ENCODE measurements at regions not wholly inside any gene's neighbourhood (a gene's known extent, or its start where the extent isn't known, plus 50 kb on each side); places are given as distances from the start of the nearest gene placed in this dataset.
"Not testable (repeated sequence)": the region's sequence is repeated elsewhere in the genome, so short reads cannot be mapped to it uniquely, and the experiment has no call there.

DNA sequence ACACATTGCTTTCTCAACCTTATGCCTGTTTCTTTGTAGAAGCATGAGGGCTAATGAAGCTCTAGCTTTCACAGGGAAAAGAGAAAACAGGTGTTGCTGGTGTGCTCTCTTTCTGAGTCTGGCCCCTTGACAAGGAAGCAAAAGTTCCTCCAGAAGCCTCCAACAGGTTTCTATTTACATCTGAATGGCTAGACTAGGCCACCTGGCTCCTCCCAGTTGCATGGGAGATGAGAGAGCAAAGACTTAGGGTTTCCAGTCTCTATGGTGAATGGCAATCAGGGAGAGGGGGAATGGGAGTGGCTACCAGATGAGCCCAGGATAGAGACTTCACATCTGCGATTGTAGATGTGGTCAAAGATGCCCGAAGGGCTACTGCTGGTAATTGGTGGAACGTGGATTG, 138.1 kb upstream of the PLXNC1 start:
- Histone ChIP-seq H3K4me1 (ENCODE audit: control insufficient read depth, low read depth, low read length) (peaks cover 19% of the 10 kb centered on the region), H3K36me3 (ENCODE audit: control insufficient read depth, low read depth, low read length) (no peaks in the 10 kb centered on the region), H3K9ac (ENCODE audit: low read length) (no peak overlapping the region), H3K4me3 (ENCODE audit: low read length) (peak overlapping the region; percentile 25), H3K27ac (ENCODE audit: low read length) (peak overlapping the region; percentile 41), H3K27me3 (ENCODE audit: control insufficient read depth, insufficient read depth, low read length) (no peaks in the 10 kb centered on the region), H3K9me3 (ENCODE audit: control insufficient read depth, low read depth, low read length) (no peaks in the 10 kb centered on the region)

DNA sequence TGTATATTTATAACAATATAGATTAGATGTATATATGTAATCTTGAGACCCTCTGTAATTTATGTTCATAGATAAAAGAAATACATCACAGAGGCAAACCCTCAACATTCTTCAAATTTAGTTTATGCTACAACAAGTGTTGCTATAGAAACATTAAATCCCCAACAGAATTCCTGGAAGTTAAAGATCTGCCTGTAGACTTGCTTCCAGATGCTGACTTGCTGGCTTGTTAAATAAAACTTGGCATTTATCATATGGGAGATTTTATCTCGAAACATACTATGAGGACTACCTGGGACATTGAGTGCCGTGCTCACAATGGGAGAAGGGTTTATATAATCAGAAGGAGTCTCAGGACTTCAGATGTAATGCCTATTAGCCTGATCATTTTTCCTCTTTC, 136.3 kb upstream of the PLXNC1 start:
- no peaks in the 10 kb centered on the region for H3K36me3 ChIP-seq (ENCODE audit: control insufficient read depth, low read depth, low read length)
- H3K4me3 ChIP-seq (ENCODE audit: low read length), result no peak overlapping the region
- no peak overlapping the region for H3K9ac ChIP-seq (ENCODE audit: low read length)
- H3K4me1 ChIP-seq (ENCODE audit: control insufficient read depth, low read depth, low read length), result peaks cover 19% of the 10 kb centered on the region
- peaks cover 8% of the 10 kb centered on the region for H3K9me3 ChIP-seq (ENCODE audit: control insufficient read depth, low read depth, low read length)
- no peak overlapping the region for H3K27ac ChIP-seq (ENCODE audit: low read length)
- H3K27me3 ChIP-seq (ENCODE audit: control insufficient read depth, insufficient read depth, low read length), result no peaks in the 10 kb centered on the region

DNA sequence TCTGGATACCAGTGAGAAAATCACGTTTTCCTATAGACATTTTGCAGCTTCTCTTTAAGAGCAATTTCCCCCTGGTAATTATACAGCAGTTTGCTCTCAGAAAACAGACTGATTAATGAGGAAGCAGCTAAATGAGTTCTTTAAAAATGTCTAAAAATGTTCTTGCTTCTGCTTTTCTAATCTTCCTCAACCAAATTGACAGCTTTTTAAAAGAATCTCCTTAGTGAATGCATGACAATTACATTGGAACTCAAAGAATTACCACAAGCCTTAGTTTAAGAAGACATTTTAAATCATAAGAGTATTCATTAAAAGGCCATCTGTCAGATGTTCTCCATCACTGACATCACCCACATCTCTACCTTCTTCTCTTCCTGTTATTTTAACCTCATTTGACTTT, 135.8 kb upstream of the PLXNC1 start:
- Histone ChIP-seq H3K4me1 (ENCODE audit: control insufficient read depth, low read depth, low read length) (peaks cover 19% of the 10 kb centered on the region), H3K9ac (ENCODE audit: low read length) (no peak overlapping the region), H3K27ac (ENCODE audit: low read length) (no peak overlapping the region), H3K27me3 (ENCODE audit: control insufficient read depth, insufficient read depth, low read length) (no peaks in the 10 kb centered on the region), H3K4me3 (ENCODE audit: low read length) (no peak overlapping the region), H3K9me3 (ENCODE audit: control insufficient read depth, low read depth, low read length) (peaks cover 12% of the 10 kb centered on the region), H3K36me3 (ENCODE audit: control insufficient read depth, low read depth, low read length) (no peaks in the 10 kb centered on the region)

DNA sequence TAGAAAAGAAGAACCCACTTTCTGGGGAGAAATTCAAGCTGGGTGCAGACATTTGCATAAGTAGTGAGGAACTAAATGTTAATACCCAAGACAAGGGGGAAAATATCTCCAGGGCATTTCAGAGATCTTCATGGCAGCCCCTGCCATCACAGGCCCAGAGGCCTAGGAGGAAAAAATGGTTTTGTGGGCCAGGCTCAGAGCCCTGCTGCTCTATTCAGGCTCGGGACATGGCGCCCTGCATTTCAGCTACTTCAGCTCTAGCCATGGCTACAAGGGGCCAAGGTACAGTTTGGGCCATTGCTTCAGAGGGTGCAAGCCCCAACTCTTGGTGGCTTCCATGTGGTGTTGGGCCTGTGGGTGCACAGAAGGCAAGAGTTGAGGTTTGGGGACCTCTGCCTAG, 131.1 kb upstream of the PLXNC1 start:
- not testable (repeated sequence) for H3K4me1 ChIP-seq (ENCODE audit: control insufficient read depth, low read depth, low read length); H3K27me3 ChIP-seq (ENCODE audit: control insufficient read depth, insufficient read depth, low read length); H3K4me3 ChIP-seq (ENCODE audit: low read length); H3K36me3 ChIP-seq (ENCODE audit: control insufficient read depth, low read depth, low read length); H3K9ac ChIP-seq (ENCODE audit: low read length); H3K27ac ChIP-seq (ENCODE audit: low read length)
- H3K9me3 ChIP-seq (ENCODE audit: control insufficient read depth, low read depth, low read length), result peaks cover 13% of the 10 kb centered on the region

DNA sequence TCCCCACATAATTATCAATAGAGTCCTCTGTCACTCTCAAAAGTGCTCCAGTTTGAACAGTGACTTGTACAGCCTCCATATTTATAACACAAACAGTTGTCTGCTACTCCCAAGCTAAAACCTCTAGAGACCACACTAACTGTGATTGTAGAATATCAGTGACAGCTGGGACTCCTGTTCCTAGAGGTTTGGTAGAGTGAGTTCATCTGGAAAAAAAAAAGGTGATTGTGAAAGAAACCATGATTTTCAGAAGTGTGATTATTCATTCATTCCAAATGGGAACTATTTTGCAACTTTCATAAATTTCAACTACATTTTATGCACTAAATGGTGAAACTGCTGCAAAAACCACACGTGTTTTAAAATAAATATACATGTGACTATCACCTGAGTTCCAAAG, 128.0 kb upstream of the PLXNC1 start:
- Histone ChIP-seq H3K9me3 (ENCODE audit: control insufficient read depth, low read depth, low read length) (peaks cover 13% of the 10 kb centered on the region), H3K27me3 (ENCODE audit: control insufficient read depth, insufficient read depth, low read length) (no peaks in the 10 kb centered on the region), H3K36me3 (ENCODE audit: control insufficient read depth, low read depth, low read length) (no peaks in the 10 kb centered on the region), H3K9ac (ENCODE audit: low read length) (no peak overlapping the region), H3K27ac (ENCODE audit: low read length) (no peak overlapping the region), H3K4me3 (ENCODE audit: low read length) (no peak overlapping the region), H3K4me1 (ENCODE audit: control insufficient read depth, low read depth, low read length) (no peaks in the 10 kb centered on the region)

DNA sequence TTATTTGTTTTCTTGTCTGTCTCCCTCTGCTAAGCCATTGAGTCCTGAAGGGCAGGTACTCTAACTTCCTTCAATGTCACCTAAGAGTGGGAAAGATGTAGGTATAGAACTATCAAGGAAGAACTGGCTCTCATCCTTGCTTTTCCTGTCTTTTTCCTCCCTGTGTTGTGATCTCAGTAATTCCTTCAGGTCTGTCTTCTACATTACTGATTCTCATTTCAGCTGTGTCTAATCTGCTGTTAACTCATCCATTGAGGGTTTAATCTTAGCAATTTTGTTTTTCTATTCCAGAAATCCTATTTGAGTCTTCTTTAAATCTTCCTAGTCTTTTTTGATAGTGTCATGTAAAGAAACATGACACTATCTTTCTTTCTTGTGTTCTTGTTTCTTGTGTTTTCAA, 124.5 kb upstream of the PLXNC1 start:
- Histone ChIP-seq H3K27ac (ENCODE audit: low read length) (no peak overlapping the region), H3K4me1 (ENCODE audit: control insufficient read depth, low read depth, low read length) (no peaks in the 10 kb centered on the region), H3K27me3 (ENCODE audit: control insufficient read depth, insufficient read depth, low read length) (no peaks in the 10 kb centered on the region), H3K36me3 (ENCODE audit: control insufficient read depth, low read depth, low read length) (no peaks in the 10 kb centered on the region), H3K4me3 (ENCODE audit: low read length) (no peak overlapping the region), H3K9ac (ENCODE audit: low read length) (no peak overlapping the region), H3K9me3 (ENCODE audit: control insufficient read depth, low read depth, low read length) (no peaks in the 10 kb centered on the region)

DNA sequence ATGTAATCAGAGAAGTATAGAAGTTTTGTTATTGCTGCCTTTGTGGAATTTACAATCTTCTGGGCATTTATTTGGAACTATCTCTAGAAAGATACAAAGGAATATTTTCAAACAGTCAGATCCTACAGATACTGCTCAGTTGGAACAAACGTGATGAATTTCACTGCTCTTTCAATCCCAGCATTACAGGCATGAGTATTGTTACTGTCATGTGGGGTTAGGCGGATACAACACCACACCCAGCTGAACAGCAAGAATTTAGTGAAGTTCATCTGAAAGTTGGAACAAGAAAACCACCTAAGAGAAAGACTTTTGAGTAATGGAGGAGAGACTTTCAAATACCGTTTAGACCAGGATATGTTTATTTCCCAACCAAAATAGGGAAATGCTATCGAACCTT, 123.3 kb upstream of the PLXNC1 start:
- no peaks in the 10 kb centered on the region for H3K9me3 ChIP-seq (ENCODE audit: control insufficient read depth, low read depth, low read length)
- H3K27me3 ChIP-seq (ENCODE audit: control insufficient read depth, insufficient read depth, low read length), result no peaks in the 10 kb centered on the region
- H3K4me1 ChIP-seq (ENCODE audit: control insufficient read depth, low read depth, low read length), result no peaks in the 10 kb centered on the region
- H3K36me3 ChIP-seq (ENCODE audit: control insufficient read depth, low read depth, low read length), result no peaks in the 10 kb centered on the region
- no peak overlapping the region for H3K4me3 ChIP-seq (ENCODE audit: low read length)
- no peak overlapping the region for H3K9ac ChIP-seq (ENCODE audit: low read length)
- no peak overlapping the region for H3K27ac ChIP-seq (ENCODE audit: low read length)

DNA sequence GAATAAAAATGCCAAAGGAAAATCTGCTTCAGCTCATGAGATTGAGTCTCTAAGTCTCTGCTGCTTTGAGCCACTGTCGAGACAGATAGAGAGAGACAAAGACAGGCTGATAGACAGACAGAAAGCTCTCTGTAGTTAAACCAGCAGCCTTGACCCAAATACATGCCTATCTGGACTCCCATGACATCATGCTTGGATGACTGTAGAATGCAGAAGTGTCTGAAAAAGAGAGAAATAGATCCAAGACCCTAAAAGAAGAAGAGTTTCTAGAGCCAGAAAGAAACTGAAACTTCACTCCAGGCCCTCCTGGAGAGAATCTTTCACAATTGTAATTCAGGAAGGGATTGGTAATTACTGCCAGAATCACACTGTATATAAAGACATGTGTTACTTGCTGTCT, 122.6 kb upstream of the PLXNC1 start:
- H3K27ac ChIP-seq (ENCODE audit: low read length), result no peak overlapping the region
- H3K36me3 ChIP-seq (ENCODE audit: control insufficient read depth, low read depth, low read length), result no peaks in the 10 kb centered on the region
- H3K4me3 ChIP-seq (ENCODE audit: low read length), result no peak overlapping the region
- no peak overlapping the region for H3K9ac ChIP-seq (ENCODE audit: low read length)
- H3K4me1 ChIP-seq (ENCODE audit: control insufficient read depth, low read depth, low read length), result no peaks in the 10 kb centered on the region
- H3K9me3 ChIP-seq (ENCODE audit: control insufficient read depth, low read depth, low read length), result no peaks in the 10 kb centered on the region
- no peaks in the 10 kb centered on the region for H3K27me3 ChIP-seq (ENCODE audit: control insufficient read depth, insufficient read depth, low read length)

DNA sequence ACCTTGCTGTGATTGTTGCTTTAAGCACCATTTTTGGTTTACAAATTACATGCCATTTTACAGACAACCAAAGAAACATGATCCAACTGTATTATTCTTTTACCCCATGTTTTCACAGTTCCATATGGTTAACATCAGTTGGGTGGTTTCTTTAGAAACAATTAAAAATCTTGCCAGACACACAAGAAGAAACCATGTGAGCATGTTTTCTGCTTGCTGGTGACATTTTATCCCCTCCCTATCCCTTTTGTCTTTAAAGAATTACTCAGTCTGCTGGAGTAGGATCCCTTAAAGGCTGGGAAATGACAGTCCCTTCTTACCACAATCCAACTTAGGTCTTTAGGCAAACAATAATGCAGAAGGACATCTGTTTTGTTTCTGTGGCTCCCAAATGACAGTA, 121.8 kb upstream of the PLXNC1 start:
- Histone ChIP-seq H3K9ac (ENCODE audit: low read length) (no peak overlapping the region), H3K4me1 (ENCODE audit: control insufficient read depth, low read depth, low read length) (no peaks in the 10 kb centered on the region), H3K9me3 (ENCODE audit: control insufficient read depth, low read depth, low read length) (no peaks in the 10 kb centered on the region), H3K36me3 (ENCODE audit: control insufficient read depth, low read depth, low read length) (no peaks in the 10 kb centered on the region), H3K4me3 (ENCODE audit: low read length) (no peak overlapping the region), H3K27me3 (ENCODE audit: control insufficient read depth, insufficient read depth, low read length) (no peaks in the 10 kb centered on the region), H3K27ac (ENCODE audit: low read length) (no peak overlapping the region)

DNA sequence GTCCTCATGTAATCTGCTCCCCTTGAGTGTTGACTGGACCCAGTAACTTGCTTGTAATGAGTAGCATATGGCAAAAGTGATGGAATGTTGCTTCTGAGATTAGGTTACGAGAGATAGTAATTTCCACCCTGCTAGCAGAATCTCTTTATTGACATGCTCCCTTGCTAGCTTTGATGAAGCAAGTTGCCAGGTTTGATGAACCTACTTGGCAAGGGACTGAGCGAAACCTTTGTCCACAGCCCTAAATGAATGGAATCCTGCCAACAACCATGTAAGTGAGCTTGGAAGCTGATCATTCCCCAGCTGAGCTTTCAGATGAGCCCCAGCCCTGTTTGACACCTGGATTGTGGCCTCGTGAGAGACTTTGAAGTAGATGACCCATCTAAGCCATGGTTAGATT, 120.8 kb upstream of the PLXNC1 start:
- Histone ChIP-seq H3K9me3 (ENCODE audit: control insufficient read depth, low read depth, low read length) (no peaks in the 10 kb centered on the region), H3K4me1 (ENCODE audit: control insufficient read depth, low read depth, low read length) (no peaks in the 10 kb centered on the region), H3K4me3 (ENCODE audit: low read length) (no peak overlapping the region), H3K27me3 (ENCODE audit: control insufficient read depth, insufficient read depth, low read length) (no peaks in the 10 kb centered on the region), H3K9ac (ENCODE audit: low read length) (no peak overlapping the region), H3K36me3 (ENCODE audit: control insufficient read depth, low read depth, low read length) (no peaks in the 10 kb centered on the region), H3K27ac (ENCODE audit: low read length) (no peak overlapping the region)

DNA sequence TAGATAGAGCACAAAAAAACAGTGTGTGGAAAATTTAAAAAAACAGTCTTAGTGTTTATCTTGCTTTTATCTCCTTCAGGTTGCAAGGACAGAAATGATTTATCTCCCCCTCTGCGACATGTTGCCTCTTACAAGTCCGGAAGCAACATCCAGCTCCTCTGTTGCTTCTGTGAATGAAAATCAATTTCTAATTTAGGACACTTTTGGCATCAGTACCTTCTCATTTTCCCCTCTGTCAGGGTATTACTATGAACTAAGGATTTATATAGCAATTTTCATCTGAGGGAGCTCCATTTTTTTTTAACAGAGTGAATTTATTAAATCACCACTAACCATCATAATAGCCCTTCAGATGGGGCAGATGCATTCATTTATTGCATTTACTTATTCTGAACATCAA, 116.6 kb upstream of the PLXNC1 start:
- no peaks in the 10 kb centered on the region for H3K9me3 ChIP-seq (ENCODE audit: control insufficient read depth, low read depth, low read length)
- H3K4me1 ChIP-seq (ENCODE audit: control insufficient read depth, low read depth, low read length), result no peaks in the 10 kb centered on the region
- no peak overlapping the region for H3K4me3 ChIP-seq (ENCODE audit: low read length)
- no peaks in the 10 kb centered on the region for H3K27me3 ChIP-seq (ENCODE audit: control insufficient read depth, insufficient read depth, low read length)
- no peak overlapping the region for H3K9ac ChIP-seq (ENCODE audit: low read length)
- no peak overlapping the region for H3K27ac ChIP-seq (ENCODE audit: low read length)
- no peaks in the 10 kb centered on the region for H3K36me3 ChIP-seq (ENCODE audit: control insufficient read depth, low read depth, low read length)

DNA sequence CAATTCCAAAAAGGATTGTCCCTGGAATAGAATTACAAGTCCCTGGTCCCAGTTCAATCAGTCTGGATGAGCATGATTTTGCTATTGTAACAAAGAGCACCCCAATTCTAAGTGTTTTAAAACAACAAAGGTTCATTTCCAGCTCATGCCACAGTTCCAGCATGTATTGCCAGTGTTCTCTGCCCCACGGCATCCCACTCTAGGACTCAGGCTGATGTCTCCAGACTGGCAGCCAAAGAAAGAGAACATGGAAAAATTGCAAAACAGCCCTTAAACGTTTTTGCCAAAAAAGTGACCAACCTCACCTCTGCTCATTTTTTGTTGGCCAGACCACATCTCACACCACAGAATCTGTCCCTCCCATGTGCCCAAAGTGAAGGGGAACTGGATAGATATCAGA, 116.0 kb upstream of the PLXNC1 start:
- Histone ChIP-seq H3K36me3 (ENCODE audit: control insufficient read depth, low read depth, low read length) (no peaks in the 10 kb centered on the region), H3K27ac (ENCODE audit: low read length) (no peak overlapping the region), H3K9ac (ENCODE audit: low read length) (no peak overlapping the region), H3K27me3 (ENCODE audit: control insufficient read depth, insufficient read depth, low read length) (no peaks in the 10 kb centered on the region), H3K4me1 (ENCODE audit: control insufficient read depth, low read depth, low read length) (no peaks in the 10 kb centered on the region), H3K9me3 (ENCODE audit: control insufficient read depth, low read depth, low read length) (no peaks in the 10 kb centered on the region), H3K4me3 (ENCODE audit: low read length) (no peak overlapping the region)

DNA sequence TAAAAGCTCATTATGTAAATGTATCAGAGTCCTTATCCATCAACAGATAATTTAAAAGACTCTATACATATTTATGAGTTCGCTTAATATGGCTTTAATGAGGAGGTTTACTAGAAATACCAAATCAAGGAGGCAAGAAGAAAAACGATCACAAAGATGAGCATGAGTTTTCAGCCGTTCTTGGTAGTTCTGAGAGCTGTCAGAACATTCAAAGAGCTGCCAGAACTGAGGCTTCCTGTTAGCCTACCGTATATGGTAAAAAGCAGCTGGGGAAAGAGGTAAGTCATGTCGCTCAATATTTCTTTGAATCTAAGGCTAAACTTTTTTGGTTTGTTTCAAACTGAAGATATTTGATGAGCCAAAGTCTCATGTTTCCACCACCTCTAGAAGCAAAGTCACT, 115.3 kb upstream of the PLXNC1 start:
- H3K9ac ChIP-seq (ENCODE audit: low read length), result no peak overlapping the region
- no peaks in the 10 kb centered on the region for H3K9me3 ChIP-seq (ENCODE audit: control insufficient read depth, low read depth, low read length)
- H3K27ac ChIP-seq (ENCODE audit: low read length), result no peak overlapping the region
- no peak overlapping the region for H3K4me3 ChIP-seq (ENCODE audit: low read length)
- no peaks in the 10 kb centered on the region for H3K36me3 ChIP-seq (ENCODE audit: control insufficient read depth, low read depth, low read length)
- no peaks in the 10 kb centered on the region for H3K27me3 ChIP-seq (ENCODE audit: control insufficient read depth, insufficient read depth, low read length)
- no peaks in the 10 kb centered on the region for H3K4me1 ChIP-seq (ENCODE audit: control insufficient read depth, low read depth, low read length)

Measured in iPS-18a (cell line).